Ascending aorta (tissue), 2 donors: ENCODE measurements at regions not wholly inside any gene's neighbourhood (a gene's known extent, or its start where the extent isn't known, plus 50 kb on each side); places are given as distances from the start of the nearest gene placed in this dataset.

Experiments used
- DNase-seq, 2 donors: peaks; one replicate each; pipeline ENCODE4 v3.0.0-alpha.2; 2019; ENCODE audit warnings: low spot score in 2 of 2
- H3K27ac ChIP-seq, 2 donors: fragments of 200-600 bp; sonication (generic); one replicate each; pipeline ENCODE4 v1.5.1; 2016 to 2017; ENCODE audit warnings: mild to moderate bottlenecking in 1 of 2
- H3K27me3 ChIP-seq: fragments of 200-600 bp; sonication (generic); one replicate; pipeline ENCODE4 v1.5.1; 2017
- H3K36me3 ChIP-seq, 2 donors: fragments of 200-600 bp; sonication (generic); one replicate each; pipeline ENCODE4 v1.5.1; 2016
- H3K4me1 ChIP-seq, 2 donors: fragments of 200-600 bp; sonication (generic); one replicate each; pipeline ENCODE4 v1.5.1; 2016 to 2017; ENCODE audit warnings: mild to moderate bottlenecking in 1 of 2
- H3K4me3 ChIP-seq, 2 donors: fragments of 200-600 bp; sonication (generic); one replicate each; pipeline ENCODE4 v1.5.1; 2016 to 2017; ENCODE audit warnings: mild to moderate bottlenecking in 1 of 2
- H3K9me3 ChIP-seq, 2 donors: fragments of 200-600 bp; sonication (generic); one replicate each; pipeline ENCODE4 v1.5.1; 2016
- intact Hi-C: fragments of 100-400 bp; cut with DNase I; formaldehyde crosslinking; loops from one replicate; pipeline ENCODE4 v1.15.1; 2023
- TF ChIP-seq, protein P1 (sequence below), 3 experiments: fragments of 200-600 bp in 2 of 3; fragments of 450-650 bp in 1 of 3; sonication (generic) in 2 of 3; IDR thresholded peaks; one replicate each; pipeline ENCODE4 v1.5.1; 2016 to 2019; ENCODE audit warnings: antibody characterized with exemption in 3 of 3, mild to moderate bottlenecking in 1 of 3, moderate library complexity in 1 of 3

GRCh38 chr3:152197937-152198336, 70.8 kb upstream of the MBNL1 start:
- Histone ChIP-seq H3K4me1 (peaks cover 8 to 36% of the 10 kb centered on the region in 2 donors), H3K4me3 (peak overlapping the region in 1 of 2 donors; percentile 52)
- intact Hi-C loops = loop anchor here (2.0 kb wide), 2 partner anchors 39 to 71 kb away; partner anchors contain the start of gene MBNL1

GRCh38 chr3:152198665-152199064, 70.1 kb upstream of the MBNL1 start:
- Histone ChIP-seq H3K4me1 (peaks cover 8 to 42% of the 10 kb centered on the region in 2 donors), H3K9me3 (no peaks in the 10 kb centered on the region), H3K27ac (peak overlapping the region; percentile 89 to 90), H3K4me3 (peak overlapping the region in 1 of 2 donors; percentile 52), H3K36me3 (no peaks in the 10 kb centered on the region), H3K27me3 (no peaks in the 10 kb centered on the region)
- intact Hi-C loops = loop anchor here (2.0 kb wide), 2 partner anchors 40 to 70 kb away; partner anchors contain the start of gene MBNL1
- TF ChIP-seq, protein P1, sequence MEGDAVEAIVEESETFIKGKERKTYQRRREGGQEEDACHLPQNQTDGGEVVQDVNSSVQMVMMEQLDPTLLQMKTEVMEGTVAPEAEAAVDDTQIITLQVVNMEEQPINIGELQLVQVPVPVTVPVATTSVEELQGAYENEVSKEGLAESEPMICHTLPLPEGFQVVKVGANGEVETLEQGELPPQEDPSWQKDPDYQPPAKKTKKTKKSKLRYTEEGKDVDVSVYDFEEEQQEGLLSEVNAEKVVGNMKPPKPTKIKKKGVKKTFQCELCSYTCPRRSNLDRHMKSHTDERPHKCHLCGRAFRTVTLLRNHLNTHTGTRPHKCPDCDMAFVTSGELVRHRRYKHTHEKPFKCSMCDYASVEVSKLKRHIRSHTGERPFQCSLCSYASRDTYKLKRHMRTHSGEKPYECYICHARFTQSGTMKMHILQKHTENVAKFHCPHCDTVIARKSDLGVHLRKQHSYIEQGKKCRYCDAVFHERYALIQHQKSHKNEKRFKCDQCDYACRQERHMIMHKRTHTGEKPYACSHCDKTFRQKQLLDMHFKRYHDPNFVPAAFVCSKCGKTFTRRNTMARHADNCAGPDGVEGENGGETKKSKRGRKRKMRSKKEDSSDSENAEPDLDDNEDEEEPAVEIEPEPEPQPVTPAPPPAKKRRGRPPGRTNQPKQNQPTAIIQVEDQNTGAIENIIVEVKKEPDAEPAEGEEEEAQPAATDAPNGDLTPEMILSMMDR (IDR thresholded peaks at IDR 0.05) = no peak
- DNase-seq = no peak

More at GRCh38 chr3:152197937-152198336, 70.8 kb upstream of the MBNL1 start:
- TF ChIP-seq, protein P1 (IDR thresholded peaks at IDR 0.05) = no peak
- no peak for DNase-seq
- Histone ChIP-seq H3K27ac (peak overlapping the region; percentile 89 to 90), H3K27me3 (no peaks in the 10 kb centered on the region), H3K36me3 (no peaks in the 10 kb centered on the region), H3K9me3 (no peaks in the 10 kb centered on the region)

- Histone ChIP-seq H3K9me3 (no peaks in the 10 kb centered on the region), H3K27ac (peak overlapping the region; percentile 89 to 90), H3K27me3 (no peaks in the 10 kb centered on the region), H3K36me3 (no peaks in the 10 kb centered on the region), H3K4me3 (peak overlapping the region in 1 of 2 donors; percentile 58), H3K4me1 (peaks cover 8 to 42% of the 10 kb centered on the region in 2 donors)
- no peak for DNase-seq
- intact Hi-C loops = loop anchor here (2.0 kb wide), 2 partner anchors 40 to 70 kb away; partner anchors contain the start of gene MBNL1
- TF ChIP-seq, protein P1 (IDR thresholded peaks at IDR 0.05) = no peak
Measured at GRCh38 chr3:152199102-152199840, 69.5 kb upstream of the MBNL1 start.

DNA sequence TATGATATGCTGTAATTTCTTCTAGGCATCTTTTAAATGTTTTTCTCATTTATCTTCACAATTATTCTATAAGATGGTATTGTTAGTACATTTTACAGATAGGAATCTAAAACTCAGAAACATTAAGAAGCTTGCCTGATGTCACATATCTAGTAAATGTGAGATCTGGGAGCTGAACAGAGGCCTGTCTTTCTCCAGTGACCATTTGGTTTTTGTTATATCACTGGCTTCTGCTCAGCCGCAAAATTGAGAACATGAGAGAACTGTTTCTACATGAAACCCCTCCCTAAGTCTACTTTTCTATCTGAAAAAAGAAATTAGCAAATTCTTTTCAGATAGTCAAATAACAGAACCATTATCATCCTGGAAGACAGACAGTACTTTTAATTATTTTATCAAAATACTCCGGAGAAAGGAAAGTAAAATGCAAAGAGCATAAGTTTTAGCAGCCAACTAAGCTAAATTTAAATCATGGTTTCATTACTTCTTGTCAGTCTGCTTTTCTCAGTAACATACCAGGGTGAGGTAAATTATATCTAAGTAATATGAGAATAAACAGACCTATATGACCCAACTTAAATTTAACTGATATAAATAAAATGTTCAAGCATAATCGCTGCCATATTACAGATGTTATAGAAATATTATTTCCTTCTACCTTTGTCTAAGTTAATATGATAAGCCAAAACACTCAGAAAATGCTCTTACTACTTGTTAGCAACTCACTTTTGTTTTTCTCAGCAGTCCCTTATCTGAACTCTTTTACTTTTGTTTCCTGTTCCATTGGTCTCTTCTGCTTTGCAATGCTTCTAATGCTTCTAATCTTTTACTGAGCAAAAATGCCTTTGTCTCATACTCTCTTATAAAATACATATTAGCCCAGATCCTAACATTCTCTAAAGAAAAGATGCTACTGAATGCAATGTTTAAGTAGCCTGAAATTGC, 68.0 kb upstream of the MBNL1 start:
- Histone ChIP-seq H3K9me3 (no peaks in the 10 kb centered on the region), H3K36me3 (no peaks in the 10 kb centered on the region), H3K4me3 (peak overlapping the region; percentile 38 to 58), H3K4me1 (peaks cover 8 to 45% of the 10 kb centered on the region in 2 donors), H3K27me3 (no peaks in the 10 kb centered on the region), H3K27ac (peak overlapping the region; percentile 89 to 90)
- TF ChIP-seq, protein P1 (IDR thresholded peaks at IDR 0.05) = no peak
- DNase-seq = no peak
- intact Hi-C loops = no loop called here

GRCh38 chr3:152202976-152203626, 65.6 kb upstream of the MBNL1 start:
- TF ChIP-seq, protein P1 (IDR thresholded peaks at IDR 0.05) = no peak
- H3K9me3 ChIP-seq = no peaks in the 10 kb centered on the region
- peak overlapping the region; percentile 43 to 49 for H3K4me3 ChIP-seq
- peak overlapping the region; percentile 89 to 90 for H3K27ac ChIP-seq
- DNase-seq = no peak
- intact Hi-C loops = no loop called here
- no peaks in the 10 kb centered on the region for H3K27me3 ChIP-seq
- H3K4me1 ChIP-seq = peaks cover 5 to 59% of the 10 kb centered on the region in 2 donors
- no peaks in the 10 kb centered on the region for H3K36me3 ChIP-seq
